AG09309 (cell line): ENCODE measurements at regions not wholly inside any gene's neighbourhood (a gene's known extent, or its start where the extent isn't known, plus 50 kb on each side); places are given as distances from the start of the nearest gene placed in this dataset.

Experiments used
- DNase-seq: peaks from one replicate; pipeline ENCODE4 v3.0.0-alpha.2; 2010; ENCODE audit warnings: low read depth
- H3K4me3 ChIP-seq: 2 replicates; pipeline ENCODE4 v1.5.1; 2011; ENCODE audit warnings: mild to moderate bottlenecking, low read depth, low read length, moderate library complexity; ENCODE audit not compliant: control insufficient read depth
- TF ChIP-seq, protein P1 (sequence below): IDR thresholded peaks from 2 replicates; pipeline ENCODE4 v1.5.1; 2011; ENCODE audit warnings: mild to moderate bottlenecking, low read depth, low read length, inconsistent platforms; ENCODE audit not compliant: insufficient read depth, control insufficient read depth; ENCODE audit errors: missing control alignments

DNA sequence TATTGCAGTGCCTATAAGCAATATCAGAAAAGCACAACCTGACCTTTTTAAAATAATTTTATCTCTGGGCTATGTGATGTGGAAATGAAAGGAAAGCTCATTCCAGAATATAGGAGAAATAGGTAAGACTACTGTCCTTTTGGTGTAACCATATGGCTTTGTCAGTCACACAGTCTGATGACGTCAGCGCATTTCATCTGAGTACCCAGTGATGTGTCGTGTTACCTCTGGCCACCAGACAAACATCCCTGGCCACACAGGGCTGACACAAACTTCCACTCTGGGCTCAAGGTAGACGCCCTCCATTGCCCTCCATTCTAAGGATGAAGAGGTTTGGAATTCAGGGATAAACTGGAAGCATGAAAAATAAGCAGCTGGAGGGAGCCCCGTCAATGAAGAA, 506.7 kb downstream of the CMPK2 start:
- TF ChIP-seq, protein P1, sequence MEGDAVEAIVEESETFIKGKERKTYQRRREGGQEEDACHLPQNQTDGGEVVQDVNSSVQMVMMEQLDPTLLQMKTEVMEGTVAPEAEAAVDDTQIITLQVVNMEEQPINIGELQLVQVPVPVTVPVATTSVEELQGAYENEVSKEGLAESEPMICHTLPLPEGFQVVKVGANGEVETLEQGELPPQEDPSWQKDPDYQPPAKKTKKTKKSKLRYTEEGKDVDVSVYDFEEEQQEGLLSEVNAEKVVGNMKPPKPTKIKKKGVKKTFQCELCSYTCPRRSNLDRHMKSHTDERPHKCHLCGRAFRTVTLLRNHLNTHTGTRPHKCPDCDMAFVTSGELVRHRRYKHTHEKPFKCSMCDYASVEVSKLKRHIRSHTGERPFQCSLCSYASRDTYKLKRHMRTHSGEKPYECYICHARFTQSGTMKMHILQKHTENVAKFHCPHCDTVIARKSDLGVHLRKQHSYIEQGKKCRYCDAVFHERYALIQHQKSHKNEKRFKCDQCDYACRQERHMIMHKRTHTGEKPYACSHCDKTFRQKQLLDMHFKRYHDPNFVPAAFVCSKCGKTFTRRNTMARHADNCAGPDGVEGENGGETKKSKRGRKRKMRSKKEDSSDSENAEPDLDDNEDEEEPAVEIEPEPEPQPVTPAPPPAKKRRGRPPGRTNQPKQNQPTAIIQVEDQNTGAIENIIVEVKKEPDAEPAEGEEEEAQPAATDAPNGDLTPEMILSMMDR, result no peak
- DNase-seq, result no peak
- H3K4me3 ChIP-seq, result no peak overlapping the region

DNA sequence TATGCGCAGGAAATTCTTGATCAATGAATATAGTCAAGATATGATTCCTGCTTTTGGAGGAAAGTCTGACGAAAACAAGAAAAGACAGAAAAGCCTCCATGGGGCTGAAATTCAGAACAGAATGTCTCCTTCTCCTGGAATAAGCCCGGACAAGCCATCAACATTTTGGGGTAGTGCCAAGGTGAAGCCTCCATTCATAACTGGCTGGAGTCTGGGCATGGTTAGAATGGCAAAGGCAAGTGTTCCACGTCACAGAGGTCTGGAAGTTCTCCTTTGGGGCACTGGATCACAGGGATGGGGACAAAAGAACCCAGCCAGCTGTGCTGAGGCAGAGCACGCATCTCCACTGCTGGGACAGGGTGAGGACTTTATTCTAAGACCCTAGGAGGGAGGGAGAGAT, 505.7 kb downstream of the CMPK2 start:
- no peak for DNase-seq
- H3K4me3 ChIP-seq, result no peak overlapping the region
- TF ChIP-seq, protein P1, result no peak

- TF ChIP-seq, protein P1, result no peak
- H3K4me3 ChIP-seq, result no peak overlapping the region
- no peak for DNase-seq
These were observed 502.8 kb downstream of the CMPK2 start for GRCh38 chr2:6362671-6363450.

- DNase-seq, result no peak
- TF ChIP-seq, protein P1, result no peak
These were observed 497.4 kb downstream of the CMPK2 start for GRCh38 chr2:6368281-6368680.

DNA sequence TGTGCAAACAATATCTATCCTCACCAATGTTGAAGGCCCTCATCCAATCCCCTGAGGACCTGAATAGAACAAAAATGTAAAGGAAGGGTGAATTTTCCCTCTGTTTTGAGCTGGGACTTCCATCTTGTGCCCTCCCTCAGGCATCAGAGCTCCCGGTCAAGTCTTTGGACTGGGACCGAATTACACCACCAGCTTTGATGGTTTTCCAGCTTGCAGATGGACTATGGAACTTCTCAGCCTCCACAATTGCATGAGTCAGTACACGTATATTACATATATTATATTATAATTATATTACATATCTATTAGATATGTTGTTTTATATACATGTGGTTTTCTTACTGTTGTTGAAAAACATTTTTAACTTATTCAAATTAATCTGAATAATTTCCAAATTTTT, 496.4 kb downstream of the CMPK2 start:
- H3K4me3 ChIP-seq, result no peak overlapping the region
- DNase-seq, result no peak
- TF ChIP-seq, protein P1, result no peak

More at GRCh38 chr2:6368281-6368680, 497.4 kb downstream of the CMPK2 start:
- no peak overlapping the region for H3K4me3 ChIP-seq

DNA sequence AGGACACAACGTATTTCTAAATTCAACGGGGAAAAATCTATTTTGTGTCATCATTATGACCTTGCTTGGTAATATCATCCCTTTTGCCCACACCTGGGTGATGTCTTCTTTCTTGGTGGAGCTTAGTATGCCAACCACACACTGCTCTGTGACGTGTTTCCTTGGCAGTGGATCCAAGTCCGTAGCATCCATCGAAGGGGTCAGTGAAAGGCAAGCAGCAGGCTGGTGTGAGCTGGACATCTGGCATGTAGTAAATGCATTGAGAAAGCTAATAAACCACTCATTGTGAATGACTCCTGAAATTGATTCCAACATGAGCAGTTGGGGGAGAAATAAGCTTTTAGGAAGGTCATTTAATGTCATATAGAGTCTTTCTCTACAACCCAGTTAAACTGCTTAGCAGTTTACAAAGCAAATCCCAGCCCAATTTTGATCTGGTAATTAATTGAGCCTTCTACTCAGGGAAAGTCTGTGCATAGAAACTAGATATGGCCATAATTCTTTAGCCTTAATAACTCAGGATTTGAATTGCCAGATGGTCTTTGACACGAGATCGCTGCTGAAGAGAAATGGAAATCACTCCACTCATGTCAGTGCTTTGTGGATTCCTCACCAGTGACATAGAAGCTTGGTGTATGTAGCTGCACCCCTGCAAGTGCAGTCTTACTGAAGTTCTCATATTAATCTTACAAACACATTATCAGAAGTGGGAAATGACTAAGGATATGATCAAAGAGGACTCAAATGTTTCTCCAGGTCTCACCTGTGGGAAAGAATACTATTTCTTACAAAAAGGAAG, 494.8 kb downstream of the CMPK2 start:
- no peak for DNase-seq
- H3K4me3 ChIP-seq, result no peak overlapping the region
- TF ChIP-seq, protein P1, result no peak
